Mesenteric fat pad (tissue), 1 donor: ENCODE measurements at regions not wholly inside any gene's neighbourhood (a gene's known extent, or its start where the extent isn't known, plus 50 kb on each side); places are given as distances from the start of the nearest gene placed in this dataset.
A peak's percentile ranks its signal among the peaks of the same experiment; 100 is the strongest.
"Not testable (repeated sequence)": the region's sequence is repeated elsewhere in the genome, so short reads cannot be mapped to it uniquely, and the experiment has no call there.

Experiments
- DNase-seq: peaks from one replicate; pipeline ENCODE4 v3.0.0-alpha.2; 2020; ENCODE audit warnings: low spot score
- donor health status: DM: yes; HTN: yes; CAD: no.

DNA sequence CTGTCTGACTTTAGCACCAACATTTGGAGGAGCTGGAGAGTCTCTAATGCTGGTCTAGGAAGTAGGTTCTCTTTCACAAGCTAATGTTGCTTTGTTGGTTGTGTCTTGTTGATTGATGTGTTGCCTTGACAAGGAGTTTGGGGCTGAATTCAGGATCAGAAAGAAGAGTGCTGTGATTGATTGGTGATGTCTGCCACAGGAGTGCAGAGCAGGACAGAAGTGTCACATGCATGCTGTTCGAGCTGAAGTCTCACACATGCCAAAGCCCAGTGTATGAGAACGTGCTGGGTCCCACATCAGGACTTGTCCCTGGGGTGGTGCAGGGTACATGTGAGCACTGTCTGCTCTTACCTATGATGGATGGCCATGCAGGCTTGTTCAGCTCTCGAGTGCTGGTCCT is 694.4 kb downstream of the MATN1 start:
- DNase-seq, result peak; percentile 33

DNA sequence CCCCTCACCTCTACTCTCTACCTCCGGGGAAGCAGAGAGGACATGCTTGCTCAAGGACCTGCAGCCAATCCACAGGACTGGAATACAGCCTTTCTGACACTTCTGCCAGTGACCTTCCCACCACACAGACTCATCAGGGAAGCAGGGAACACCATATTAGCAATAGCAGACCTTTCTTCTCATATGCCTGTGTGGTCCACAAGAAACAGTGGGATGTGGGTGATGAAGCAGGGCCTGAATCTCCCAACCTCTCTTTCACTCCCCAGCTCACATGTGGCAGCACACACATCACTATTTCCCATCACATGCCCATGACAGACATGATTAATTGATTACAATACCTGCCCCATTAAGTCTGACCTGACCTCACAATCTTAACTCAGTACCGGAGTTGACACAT is 695.1 kb downstream of the MATN1 start:
- peak; percentile 18 for DNase-seq

DNA sequence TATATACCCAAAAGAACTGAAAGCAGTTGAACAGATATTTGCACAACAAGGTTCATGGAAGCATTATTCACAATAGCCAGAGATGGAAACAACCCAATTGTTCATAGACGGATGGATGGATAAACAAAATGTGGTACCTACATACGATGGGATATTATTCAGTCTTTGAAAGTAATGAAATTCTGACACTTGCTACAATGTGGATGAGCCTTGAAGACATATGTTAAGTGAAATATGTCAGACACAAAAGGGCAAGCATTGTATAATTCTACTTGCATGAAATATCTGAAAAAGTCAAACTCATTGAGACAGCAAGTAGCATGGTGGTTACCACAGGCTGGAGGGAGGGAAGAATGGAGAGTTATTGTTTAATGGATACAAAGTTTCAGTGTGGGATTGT is 696.1 kb downstream of the MATN1 start:
- DNase-seq, result no peak

DNA sequence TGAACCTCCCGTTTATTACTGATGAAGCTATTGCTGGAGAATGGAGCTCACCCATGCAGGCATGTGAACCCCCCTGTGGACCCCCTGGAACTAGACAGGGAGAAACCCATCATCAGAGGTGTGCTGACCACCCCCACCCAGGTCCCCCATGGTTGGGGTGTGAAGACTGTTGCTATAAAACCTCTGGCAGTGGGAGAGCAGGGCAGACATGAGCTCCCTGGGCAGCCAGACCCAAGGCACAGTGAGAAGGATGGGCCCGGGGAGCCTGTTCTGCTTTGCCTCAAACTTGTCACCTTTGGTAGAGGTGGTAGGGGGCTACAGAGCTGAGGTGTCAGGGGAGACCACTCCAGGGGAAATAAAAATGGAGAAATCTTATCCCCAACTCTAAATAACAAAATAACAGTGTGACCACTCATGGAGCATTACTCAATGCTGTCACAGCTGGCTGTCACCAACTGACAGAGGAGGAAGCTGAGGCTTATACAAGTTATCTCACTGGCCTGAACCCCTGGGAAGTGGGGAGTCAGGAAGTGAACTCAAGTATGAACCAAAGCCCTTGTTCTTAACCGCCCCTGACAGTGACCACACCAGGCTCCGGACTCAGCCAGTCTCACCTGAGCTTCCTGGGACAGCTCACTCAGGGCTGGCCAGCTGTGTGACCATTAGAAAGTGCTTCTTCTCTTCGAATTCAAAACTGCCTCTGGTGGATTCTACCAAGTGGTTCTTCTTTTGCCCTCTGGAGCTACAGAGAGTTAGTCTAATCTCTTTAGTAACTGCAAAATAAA is 698.8 kb downstream of the MATN1 start:
- peak; percentile 55 for DNase-seq

DNA sequence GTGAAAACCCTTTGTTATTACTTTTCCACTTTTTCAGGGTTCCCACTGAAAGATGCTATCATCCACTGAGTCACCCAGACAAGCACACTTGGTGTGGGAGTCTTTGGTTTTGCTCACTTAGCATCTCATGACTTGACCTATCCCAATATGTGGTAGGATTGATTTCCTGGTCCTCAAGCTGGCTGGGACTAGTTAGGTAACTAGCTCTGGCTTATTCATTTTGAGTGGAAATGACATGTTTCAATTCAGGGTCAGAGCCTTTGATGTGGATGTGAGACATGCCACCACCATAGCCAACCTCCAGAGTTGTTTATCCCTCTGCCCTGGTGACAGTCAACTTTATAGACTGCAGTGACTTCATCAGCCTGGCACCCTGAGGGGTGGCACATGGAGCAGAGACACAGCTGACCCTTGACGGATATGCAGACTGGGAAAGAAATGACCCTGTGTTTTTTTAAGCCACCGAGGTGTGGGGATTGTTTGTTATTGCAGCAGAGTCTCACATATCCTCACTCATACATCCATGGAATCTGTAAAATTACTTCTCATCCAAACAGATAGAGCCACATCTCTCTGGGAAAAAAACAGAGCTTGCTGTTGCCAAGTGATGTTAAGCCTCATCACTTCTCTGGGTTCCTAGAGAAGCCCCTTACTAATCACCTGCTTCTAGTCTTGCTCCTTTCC is 699.9 kb downstream of the MATN1 start:
- peak; percentile 22 for DNase-seq

DNA sequence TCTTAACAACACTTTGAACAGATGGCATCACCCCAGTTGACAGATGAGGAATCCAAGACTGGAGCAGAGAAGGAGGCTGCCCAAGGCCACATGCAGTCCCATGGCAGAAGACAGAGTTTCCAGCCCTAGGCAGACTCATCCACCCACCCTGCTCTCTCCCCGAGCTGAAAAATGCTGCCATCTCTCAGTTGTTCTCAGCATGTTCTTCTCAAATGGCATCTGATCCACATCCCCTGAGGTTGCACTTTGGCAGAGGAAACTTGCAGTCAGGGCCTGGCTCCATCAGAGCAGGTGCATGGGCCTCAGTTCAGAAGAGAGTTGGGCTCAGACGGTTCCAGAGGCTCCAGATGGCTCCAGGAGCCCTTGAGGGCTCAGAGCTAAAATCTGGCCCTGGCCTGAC is 709.4 kb downstream of the MATN1 start:
- DNase-seq, result no peak

DNA sequence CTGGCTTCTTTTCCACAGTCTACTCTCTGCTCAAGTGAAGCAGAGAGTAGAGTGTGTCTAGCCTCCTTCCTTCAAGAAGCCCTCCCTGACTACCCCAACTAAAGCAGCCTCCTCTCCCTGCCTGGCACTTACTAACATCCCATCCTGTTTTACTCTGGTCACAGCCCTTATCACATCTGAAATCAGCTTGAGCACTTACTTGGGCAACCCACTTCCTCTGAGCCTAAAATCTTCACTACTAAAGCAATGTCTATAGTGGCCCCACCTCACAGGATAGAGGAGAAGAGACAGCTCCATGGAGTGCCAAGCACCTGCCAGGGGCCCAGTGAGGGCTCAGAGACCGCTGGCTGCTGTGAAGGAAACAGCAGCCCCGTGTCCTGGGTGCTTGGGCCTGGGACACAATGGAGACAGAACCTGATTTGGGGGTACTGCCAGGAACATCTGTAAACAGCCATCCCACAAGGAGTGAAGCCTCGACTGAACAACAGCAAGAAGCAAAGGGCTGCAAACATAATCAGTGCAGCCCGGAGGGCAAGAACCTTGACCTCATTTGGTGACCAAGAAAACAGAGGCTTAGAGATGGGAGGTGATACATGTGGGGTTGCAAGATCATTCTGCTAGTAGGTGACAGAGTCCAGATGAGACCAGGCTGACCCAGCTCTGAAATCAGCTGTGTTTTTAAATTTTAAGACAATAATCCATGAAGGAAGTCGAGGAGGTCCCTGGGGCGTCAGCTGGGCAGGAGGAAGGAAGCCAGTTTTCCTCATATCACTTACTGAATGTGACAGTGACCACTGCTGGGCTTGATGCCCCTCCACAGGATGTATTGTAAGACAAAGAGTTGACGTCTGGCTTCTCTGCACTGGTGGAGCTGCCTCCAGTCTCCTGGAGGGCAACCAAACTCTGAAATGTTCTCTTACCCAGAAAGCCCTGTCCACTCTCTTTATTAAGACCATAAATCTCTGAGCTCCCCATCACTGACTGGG is 710.6 kb downstream of the MATN1 start:
- DNase-seq, result no peak

DNA sequence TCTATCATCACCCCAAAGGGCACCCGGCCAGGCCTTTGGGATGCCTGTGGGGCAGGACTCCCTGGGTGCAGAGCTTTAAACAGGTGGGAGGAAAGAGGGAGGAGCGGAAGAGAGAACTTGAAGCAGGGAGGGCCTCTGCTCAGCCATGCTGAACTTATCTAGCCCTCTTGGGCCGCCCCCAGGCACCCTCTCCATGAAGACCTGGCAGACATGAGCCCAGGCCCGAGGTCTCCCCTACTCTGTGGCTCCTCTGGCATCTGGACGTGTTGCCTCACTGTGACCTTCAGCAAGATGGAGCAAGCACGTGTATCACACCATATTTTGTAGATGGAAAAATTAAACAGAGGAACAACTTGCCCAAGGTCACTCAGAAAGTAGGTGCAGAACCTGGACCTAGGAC is 711.4 kb downstream of the MATN1 start:
- no peak for DNase-seq

DNA sequence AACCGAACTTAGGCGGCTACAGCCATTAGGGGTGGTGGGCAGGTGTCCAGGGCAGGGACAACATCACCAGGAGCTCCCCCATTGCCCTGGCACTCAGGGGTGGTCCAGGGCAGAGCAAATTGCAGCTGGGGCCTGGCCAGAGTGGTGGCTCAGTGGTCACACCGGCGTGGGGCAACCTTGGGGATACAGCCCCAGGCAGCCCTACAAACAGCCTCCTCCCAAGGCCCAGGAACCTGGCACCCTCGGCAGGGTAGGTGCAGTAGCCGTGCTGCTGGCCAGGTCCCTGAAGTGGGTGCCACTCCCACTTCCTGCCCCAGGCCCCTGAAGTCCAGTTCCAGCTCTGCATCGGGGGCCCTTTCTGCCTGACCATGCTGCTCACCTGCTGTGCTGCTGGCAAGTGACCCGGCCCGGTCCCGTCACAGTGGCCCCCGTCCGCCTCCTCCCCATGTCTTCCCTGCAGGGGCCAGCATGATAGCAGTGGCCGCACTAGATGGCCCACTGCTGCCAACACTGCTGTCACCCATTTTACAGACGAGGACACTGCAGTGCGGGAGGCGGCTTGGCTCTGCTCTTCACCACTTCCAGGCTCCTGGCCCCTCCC is 712.8 kb downstream of the MATN1 start:
- DNase-seq, result no peak

DNA sequence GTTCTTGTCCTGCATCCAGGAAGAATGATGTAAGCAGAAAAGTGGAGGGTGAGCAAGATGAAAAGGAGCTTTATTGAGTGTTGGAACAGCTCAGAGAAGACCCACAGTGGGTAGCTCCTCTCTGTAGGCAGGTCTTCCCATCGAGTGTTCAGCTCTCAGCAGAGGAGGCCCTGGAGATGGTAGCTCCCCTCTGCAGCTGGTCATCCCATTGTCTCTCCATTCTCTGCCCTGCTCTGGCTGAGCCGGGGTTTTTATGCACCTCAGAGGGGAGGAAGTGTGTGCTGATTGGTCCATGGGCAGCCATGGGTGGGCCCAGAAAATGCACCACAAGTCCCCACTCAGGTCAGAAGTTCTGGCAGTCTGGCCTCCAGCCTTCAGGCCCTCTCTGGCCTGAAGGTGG is 713.7 kb downstream of the MATN1 start:
- DNase-seq, result no peak

DNA sequence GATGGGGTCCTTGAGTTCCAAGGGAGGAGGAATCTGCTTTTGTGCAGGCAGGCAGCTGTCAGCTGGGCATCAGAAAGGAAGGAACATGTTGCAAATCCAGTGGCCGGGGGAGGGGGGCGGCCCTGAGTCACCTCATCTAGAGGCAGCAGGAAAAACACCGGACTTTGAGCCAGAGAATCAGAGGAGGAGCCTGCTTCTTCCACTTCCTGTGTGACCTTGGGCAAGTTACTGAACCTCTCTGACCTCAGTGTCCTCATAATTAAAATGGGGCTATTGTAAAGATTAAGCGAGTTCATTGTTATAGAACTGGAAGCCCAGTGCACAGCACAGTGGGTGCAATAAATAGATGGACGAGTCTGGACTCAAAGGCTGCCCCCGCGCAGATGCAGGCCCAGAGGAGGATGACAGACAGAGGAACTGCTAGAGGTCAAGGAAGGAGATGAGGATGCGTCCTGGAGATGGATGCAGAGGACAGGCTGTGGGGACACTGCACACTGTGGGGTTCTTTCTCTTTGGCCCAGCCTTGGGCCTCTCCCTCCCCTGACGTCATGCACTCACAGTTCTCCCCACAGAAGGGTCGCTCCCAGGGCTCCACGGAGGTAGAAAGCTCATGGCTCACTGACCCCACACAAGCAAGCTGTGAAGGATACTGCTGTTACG is 714.3 kb downstream of the MATN1 start:
- no peak for DNase-seq

DNA sequence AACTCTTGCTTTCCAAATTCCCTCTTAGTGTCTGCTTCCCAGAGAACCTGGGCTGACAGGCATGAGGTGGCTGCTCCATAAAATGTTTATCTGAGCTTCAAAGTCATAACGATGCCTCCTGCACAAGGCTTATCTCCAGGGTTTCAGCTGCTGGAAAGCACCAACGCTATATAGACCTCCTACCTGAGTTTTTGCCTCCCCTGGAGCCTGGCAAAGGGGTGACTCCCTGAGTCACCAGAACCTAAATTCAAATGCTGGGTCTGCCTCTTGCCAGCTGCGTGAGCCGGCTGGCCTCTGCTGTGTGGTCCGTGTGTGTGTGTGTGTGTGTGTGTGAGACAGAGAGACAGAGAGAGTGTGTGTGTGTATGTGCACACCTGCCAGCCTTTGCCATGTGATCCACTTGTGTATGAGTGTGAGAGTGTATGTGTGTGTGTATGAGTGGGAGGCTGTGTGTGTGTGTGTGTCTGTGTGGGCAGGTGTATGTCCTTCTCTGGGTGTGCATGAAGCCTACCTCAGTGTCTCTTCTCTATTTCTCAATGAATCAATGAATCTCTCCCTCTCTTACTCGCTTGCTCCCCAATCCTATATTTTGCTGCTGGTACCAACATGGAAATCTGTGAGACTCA is 714.9 kb downstream of the MATN1 start:
- DNase-seq, result no peak

DNA sequence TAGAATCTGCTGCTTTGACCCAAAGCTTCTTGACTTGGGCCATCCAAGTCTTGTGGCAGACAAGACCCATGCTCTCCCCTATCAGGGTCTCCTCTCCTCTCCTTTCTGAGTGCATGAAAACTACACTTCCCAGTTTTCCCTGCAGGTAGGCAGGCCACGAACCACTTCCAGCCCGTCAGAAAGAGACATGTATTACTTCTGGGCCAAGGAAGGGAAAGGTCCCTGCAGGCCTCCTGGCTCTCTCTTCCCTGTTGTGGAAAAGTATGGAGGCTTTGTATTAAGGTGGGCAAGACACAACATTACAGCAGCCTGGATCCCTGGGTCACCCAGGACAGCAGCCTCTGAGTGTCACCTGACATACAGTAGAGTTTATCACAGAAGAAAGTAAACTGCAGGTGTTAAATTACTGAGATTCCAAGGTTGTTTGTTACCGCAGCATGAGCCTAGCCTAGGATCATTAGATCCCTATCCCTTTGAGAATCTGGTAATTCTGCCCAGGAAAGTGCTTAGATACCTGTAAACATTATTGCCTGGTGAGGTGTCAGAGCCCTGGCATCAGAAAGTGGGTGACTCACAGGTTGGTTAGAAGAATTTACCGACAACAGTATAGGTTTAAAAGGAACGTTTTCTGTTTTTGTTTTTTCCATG is 717.3 kb downstream of the MATN1 start:
- no peak for DNase-seq

DNA sequence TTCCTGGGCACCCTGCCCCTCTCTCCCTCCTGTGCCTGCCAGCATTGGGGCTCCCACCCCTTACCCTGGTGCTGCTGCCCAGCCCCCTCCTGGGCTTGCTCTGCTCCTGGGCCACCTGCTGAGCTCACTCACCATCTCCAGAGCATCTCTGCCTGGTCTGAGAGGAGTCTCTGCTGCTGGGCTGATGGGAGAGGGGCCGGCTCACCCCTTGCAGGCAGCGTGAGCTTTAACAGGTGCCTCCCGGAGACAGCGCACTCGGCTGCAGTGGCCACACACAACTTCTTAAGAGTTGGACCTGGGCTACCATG is 721.7 kb downstream of the MATN1 start:
- no peak for DNase-seq

DNA sequence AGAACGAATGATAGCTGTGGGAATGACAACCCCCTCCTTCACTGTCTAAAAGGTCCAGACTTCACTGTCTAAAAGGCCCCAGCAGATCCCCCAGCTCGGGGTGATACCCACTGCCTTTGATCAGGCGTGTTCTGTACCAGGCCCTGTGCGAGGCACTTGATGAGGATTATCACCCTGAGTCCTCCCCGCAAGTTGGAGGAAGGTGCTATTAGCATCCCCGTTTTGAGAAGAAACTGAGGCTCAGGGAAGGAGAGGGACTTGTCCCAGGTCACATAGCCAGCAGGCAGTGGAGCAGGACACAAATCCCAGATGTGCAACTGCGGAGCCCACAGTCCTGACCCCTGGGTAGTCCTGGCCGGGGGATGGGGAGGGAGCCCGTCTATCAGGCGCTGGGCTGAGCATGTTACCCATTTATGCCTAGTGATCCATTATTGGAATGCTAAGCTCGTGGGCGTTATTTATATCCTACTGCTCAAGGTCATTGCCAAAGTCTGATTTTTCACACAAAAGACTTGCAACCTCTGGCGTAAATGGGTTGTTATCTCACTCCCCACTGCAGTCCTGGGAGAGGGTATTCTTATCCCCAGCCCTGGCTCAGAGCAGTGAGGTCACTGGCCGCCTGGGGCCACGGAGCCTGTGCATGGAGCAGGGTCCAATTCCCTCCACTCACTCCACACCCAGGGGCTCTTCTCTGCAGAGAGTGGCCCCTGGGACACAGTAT is 722.2 kb downstream of the MATN1 start:
- DNase-seq, result no peak

DNA sequence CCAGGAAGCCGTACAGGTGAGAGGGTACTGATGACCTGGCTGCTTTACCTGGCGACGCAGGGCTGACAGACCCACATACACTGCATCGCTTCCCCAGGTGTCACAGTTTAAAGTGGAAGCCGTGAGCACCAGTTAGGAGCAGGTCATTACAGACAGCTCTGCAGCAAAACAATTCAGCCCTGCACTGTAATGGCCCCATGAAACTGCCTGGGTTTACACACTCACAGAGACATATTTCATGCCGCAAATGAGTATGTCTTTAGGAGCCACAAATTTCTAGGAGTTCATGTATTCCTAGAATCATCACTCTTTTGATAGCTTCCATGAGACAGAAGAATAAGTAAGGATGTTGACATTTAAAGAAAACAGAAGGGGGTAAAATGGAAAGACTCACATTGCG is 723.1 kb downstream of the MATN1 start:
- DNase-seq, result no peak

DNA sequence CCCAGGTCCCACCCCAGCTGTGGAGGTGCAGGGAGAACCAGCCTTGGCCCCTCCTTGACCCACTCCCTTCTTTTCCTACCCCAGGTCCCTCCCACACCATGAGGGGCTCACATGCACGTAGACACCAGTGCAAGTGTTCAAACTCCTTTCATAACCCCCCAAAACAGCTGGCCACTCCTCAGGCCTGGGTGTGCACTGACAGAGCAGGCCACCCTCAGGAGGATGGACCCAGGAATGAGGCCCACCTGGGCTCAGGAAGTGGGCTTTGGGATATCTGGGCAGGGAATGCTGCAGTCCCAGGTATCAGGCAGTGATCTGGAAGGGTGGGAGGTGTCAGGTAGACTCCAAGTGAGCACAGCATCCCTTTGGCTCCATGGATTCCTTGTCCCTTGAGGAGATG is 723.8 kb downstream of the MATN1 start:
- DNase-seq, result no peak

DNA sequence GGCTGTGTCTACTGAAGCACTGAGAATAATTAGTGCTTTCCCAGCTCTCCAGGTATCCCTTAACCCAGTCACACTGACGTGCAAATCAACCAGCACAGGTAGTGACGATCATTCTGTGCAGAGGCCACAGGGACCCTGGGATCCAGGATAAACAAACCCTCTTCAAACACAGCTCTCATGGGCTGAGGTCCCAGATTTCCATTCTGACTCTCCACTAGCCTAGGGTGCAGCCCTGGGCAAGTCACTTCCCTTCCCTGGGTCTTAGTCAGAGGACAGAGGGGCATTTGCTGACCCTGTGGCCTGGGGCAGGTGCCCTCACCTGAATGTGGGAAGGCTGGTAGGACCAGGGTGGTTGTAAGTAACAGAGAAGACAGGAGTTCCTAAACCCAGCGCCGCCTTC is 724.7 kb downstream of the MATN1 start:
- DNase-seq, result no peak

DNA sequence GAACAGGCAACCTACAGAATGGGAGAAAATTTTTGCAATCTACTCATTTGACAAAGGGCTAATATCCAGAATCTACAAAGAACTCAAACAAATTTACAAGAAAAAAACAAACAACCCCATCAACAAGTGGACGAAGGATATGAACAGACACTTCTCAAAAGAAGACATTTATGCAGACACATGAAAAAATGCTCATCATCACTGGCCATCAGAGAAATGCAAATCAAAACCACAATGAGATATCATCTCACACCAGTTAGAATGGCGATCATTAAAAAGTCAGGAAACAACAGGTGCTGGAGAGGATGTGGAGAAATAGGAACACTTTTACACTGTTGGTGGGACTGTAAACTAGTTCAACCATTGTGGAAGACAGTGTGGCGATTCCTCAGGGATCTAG is 725.6 kb downstream of the MATN1 start:
- DNase-seq, result not testable (repeated sequence)
